WI38 (cell line): ENCODE measurements at regions not wholly inside any gene's neighbourhood (a gene's known extent, or its start where the extent isn't known, plus 50 kb on each side); places are given as distances from the start of the nearest gene placed in this dataset.
"Not testable (repeated sequence)": the region's sequence is repeated elsewhere in the genome, so short reads cannot be mapped to it uniquely, and the experiment has no call there.

Experiments
- H3K4me3 ChIP-seq: 2 replicates; pipeline ENCODE4 v1.5.1; 2011; ENCODE audit warnings: low read depth, mild to moderate bottlenecking, control low read depth, low read length
- CTCF ChIP-seq: IDR thresholded peaks from 2 replicates; pipeline ENCODE4 v1.5.1; 2012; ENCODE audit warnings: low read depth, mild to moderate bottlenecking, control low read depth, low read length

- TF ChIP-seq CTCF, result no peak
- H3K4me3 ChIP-seq, result no peak overlapping the region
Observed at GRCh38 chr10:118969014-118969413, 60.5 kb upstream of the NANOS1 start.

DNA sequence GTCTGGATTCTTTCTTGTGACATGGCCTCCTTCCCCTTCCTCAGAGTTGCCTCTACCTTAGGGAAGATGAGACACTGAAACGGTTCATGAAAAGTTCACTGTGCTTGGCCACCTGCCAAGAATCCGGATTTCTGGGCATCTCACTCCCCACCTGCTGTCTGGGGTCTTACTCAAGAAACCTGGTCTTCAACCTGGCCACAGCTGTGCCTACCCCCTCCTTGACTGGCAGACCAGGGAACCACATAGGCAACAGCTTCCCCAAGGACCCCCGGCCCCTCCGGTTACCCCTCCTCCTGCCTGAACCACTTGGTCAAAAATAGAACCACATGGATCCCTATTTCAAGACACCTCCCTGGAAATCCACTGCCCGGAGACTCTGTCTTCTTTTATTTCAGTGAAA is 58.7 kb upstream of the NANOS1 start:
- H3K4me3 ChIP-seq, result no peak overlapping the region
- TF ChIP-seq CTCF, result no peak

- no peak for TF ChIP-seq CTCF
- no peak overlapping the region for H3K4me3 ChIP-seq
Observed at GRCh38 chr10:118971187-118971586, 58.3 kb upstream of the NANOS1 start.

DNA sequence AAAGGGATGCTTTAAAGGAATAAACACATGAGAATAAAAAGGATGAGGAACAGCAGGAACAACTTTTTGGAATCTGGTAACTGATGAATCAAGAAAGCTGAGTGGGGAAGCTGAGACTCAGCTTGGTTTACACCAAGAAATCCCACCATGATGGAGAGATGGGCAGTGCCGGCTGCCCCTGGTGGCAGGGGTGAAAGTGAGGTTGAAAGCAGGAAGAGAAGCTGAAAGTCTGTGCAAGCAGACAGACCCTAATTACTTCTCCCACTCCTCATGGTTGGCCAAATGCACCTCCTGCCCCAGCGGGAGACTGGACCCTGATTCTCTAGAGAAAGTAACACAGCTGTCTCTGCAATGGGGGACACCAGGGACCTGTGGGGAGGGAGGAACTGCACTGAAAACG is 57.6 kb upstream of the NANOS1 start:
- no peak overlapping the region for H3K4me3 ChIP-seq
- no peak for TF ChIP-seq CTCF

DNA sequence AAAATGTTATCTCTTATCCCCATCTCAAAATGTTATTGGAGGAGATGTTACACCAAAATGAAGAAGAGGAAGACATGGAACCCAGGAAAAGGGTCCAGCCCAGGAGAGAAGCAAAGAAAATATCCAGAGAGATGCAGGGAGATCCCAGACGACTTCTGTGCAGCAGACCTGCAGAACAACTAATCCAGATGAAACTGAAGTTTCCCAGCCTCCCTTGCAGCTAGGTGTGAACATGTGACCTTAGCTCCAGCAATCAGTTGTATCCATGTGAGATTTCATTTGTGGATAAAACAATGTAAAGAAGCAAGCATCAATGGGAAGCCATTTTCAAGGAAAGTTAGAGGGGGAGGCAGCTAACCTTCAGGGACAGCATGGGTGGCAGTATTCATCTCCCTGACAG is 55.8 kb upstream of the NANOS1 start:
- no peak for TF ChIP-seq CTCF
- no peak overlapping the region for H3K4me3 ChIP-seq

- no peak for TF ChIP-seq CTCF
- no peak overlapping the region for H3K4me3 ChIP-seq
Observed at GRCh38 chr10:118974951-118975350, 54.6 kb upstream of the NANOS1 start.

GRCh38 chr10:118976219-118976618 is 53.3 kb upstream of the NANOS1 start:
- H3K4me3 ChIP-seq, result not testable (repeated sequence)

GRCh38 chr10:118977022-118977599 is 52.4 kb upstream of the NANOS1 start:
- no peak for TF ChIP-seq CTCF
- no peak overlapping the region for H3K4me3 ChIP-seq
